Loucy (cell line): ENCODE measurements at regions not wholly inside any gene's neighbourhood (a gene's known extent, or its start where the extent isn't known, plus 50 kb on each side); places are given as distances from the start of the nearest gene placed in this dataset.

ENCODE experiments used
- EZH2phosphoT487 ChIP-seq: fragments of 200-600 bp; IDR thresholded peaks from 2 replicates; pipeline ENCODE4 v1.6.1; 2018; ENCODE audit warnings: antibody characterized with exemption, mild to moderate bottlenecking, moderate library complexity, borderline replicate concordance
- TF ChIP-seq, protein P1 (sequence below): fragments of 200-600 bp; sonication (generic); conservative IDR thresholded peaks from 2 replicates; pipeline ENCODE4 v1.5.1; 2014; ENCODE audit warnings: mild to moderate bottlenecking, antibody characterized with exemption, low read length

DNA sequence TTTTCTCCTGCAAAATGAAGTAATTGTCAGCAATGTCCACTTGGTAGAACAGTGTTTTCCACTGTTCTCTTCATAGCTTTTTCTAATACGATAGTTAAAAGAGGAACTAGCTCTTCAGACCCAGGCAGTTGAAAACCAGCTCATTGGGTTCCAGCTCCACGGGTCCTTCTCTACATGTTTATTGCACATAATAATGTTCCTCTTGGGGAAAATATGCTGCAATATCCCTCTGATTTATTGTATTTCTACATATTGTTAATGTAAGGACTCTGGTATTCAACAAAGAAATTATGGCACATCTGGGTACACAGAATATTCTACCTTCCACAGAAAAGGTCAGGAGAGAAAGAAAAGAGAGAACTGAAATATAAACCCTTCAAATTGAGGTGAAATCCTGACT lies 473.4 kb downstream of the TRIML1 start:
- TF ChIP-seq, protein P1, sequence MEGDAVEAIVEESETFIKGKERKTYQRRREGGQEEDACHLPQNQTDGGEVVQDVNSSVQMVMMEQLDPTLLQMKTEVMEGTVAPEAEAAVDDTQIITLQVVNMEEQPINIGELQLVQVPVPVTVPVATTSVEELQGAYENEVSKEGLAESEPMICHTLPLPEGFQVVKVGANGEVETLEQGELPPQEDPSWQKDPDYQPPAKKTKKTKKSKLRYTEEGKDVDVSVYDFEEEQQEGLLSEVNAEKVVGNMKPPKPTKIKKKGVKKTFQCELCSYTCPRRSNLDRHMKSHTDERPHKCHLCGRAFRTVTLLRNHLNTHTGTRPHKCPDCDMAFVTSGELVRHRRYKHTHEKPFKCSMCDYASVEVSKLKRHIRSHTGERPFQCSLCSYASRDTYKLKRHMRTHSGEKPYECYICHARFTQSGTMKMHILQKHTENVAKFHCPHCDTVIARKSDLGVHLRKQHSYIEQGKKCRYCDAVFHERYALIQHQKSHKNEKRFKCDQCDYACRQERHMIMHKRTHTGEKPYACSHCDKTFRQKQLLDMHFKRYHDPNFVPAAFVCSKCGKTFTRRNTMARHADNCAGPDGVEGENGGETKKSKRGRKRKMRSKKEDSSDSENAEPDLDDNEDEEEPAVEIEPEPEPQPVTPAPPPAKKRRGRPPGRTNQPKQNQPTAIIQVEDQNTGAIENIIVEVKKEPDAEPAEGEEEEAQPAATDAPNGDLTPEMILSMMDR = no peak
- no peak for TF ChIP-seq EZH2phosphoT487
